Suprapubic skin (tissue), 4 donors: ENCODE measurements at regions not wholly inside any gene's neighbourhood (a gene's known extent, or its start where the extent isn't known, plus 50 kb on each side); places are given as distances from the start of the nearest gene placed in this dataset.

Source experiments
- DNase-seq, 2 donors: peaks; one replicate each; pipeline ENCODE4 v3.0.0-alpha.2; 2019; ENCODE audit warnings: low spot score in 2 of 2
- H3K27ac ChIP-seq: fragments of 200-600 bp; sonication (generic); one replicate; pipeline ENCODE4 v1.5.1; 2019
- H3K27me3 ChIP-seq: fragments of 200-600 bp; sonication (generic); one replicate; pipeline ENCODE4 v1.5.1; 2019
- H3K36me3 ChIP-seq: fragments of 200-600 bp; sonication (generic); one replicate; pipeline ENCODE4 v1.5.1; 2019
- H3K4me1 ChIP-seq: fragments of 200-600 bp; sonication (generic); one replicate; pipeline ENCODE4 v1.5.1; 2019
- H3K4me3 ChIP-seq: fragments of 200-600 bp; sonication (generic); one replicate; pipeline ENCODE4 v1.5.1; 2019; ENCODE audit warnings: mild to moderate bottlenecking
- H3K9me3 ChIP-seq: fragments of 200-600 bp; sonication (generic); one replicate; pipeline ENCODE4 v1.5.1; 2019
- EP300 ChIP-seq: sonication (generic); formaldehyde crosslinking; IDR thresholded peaks from one replicate; pipeline ENCODE4 v1.6.1; 2017; ENCODE audit warnings: antibody characterized with exemption
- POLR2A ChIP-seq, 2 donors: fragments of 450-650 bp; IDR thresholded peaks; one replicate each; pipeline ENCODE4 v1.6.1; 2017; ENCODE audit warnings: antibody characterized with exemption in 2 of 2, mild to moderate bottlenecking in 2 of 2, moderate library complexity in 2 of 2
- POLR2AphosphoS5 ChIP-seq, 3 donors: sonication (generic); formaldehyde crosslinking; IDR thresholded peaks; one replicate each; pipeline ENCODE4 v1.6.1; 2017; ENCODE audit warnings: antibody characterized with exemption in 3 of 3
- WGBS: methylation state at CpG from one replicate; pipeline ENCODE4 v1.1.5; 2018; 5-methylcytosine and 5-hydroxymethylcytosine counted together
- TF ChIP-seq, protein P1 (sequence below), 2 donors: fragments of 200-600 bp in 1 of 2; fragments of 450-650 bp in 1 of 2; sonication (generic) in 1 of 2; IDR thresholded peaks; one replicate each; pipeline ENCODE4 v1.5.1; 2016 to 2019; ENCODE audit warnings: antibody characterized with exemption in 2 of 2, mild to moderate bottlenecking in 1 of 2, moderate library complexity in 1 of 2

- TF ChIP-seq POLR2AphosphoS5 (IDR thresholded peaks at IDR 0.05) (no peak), POLR2A (IDR thresholded peaks at IDR 0.05) (no peak), EP300 (no peak)
- TF ChIP-seq, protein P1, sequence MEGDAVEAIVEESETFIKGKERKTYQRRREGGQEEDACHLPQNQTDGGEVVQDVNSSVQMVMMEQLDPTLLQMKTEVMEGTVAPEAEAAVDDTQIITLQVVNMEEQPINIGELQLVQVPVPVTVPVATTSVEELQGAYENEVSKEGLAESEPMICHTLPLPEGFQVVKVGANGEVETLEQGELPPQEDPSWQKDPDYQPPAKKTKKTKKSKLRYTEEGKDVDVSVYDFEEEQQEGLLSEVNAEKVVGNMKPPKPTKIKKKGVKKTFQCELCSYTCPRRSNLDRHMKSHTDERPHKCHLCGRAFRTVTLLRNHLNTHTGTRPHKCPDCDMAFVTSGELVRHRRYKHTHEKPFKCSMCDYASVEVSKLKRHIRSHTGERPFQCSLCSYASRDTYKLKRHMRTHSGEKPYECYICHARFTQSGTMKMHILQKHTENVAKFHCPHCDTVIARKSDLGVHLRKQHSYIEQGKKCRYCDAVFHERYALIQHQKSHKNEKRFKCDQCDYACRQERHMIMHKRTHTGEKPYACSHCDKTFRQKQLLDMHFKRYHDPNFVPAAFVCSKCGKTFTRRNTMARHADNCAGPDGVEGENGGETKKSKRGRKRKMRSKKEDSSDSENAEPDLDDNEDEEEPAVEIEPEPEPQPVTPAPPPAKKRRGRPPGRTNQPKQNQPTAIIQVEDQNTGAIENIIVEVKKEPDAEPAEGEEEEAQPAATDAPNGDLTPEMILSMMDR (IDR thresholded peaks at IDR 0.05): no peak
- H3K27ac ChIP-seq: no peak overlapping the region
- H3K4me1 ChIP-seq: no peaks in the 10 kb centered on the region
- no peaks in the 10 kb centered on the region for H3K36me3 ChIP-seq
- H3K27me3 ChIP-seq: no peaks in the 10 kb centered on the region
- DNase-seq: no peak
- no peak overlapping the region for H3K4me3 ChIP-seq
- H3K9me3 ChIP-seq: no peaks in the 10 kb centered on the region
- 49% methylated on average over 2 of the region's 2 CpGs for WGBS
These were observed 480.3 kb downstream of the NXPH1 start for GRCh38 chr7:8913682-8914081.

GRCh38 chr7:8921807-8922206 lies 488.4 kb downstream of the NXPH1 start:
- Histone ChIP-seq H3K27me3 (no peaks in the 10 kb centered on the region), H3K36me3 (no peaks in the 10 kb centered on the region), H3K4me1 (no peaks in the 10 kb centered on the region), H3K4me3 (no peak overlapping the region), H3K27ac (no peak overlapping the region), H3K9me3 (no peaks in the 10 kb centered on the region)
- WGBS: 25% methylated on average over 1 of the region's 1 CpG
- no peak for TF ChIP-seq POLR2AphosphoS5 (IDR thresholded peaks at IDR 0.05)
- TF ChIP-seq EP300: no peak
- TF ChIP-seq, protein P1 (IDR thresholded peaks at IDR 0.05): no peak
- TF ChIP-seq POLR2A (IDR thresholded peaks at IDR 0.05): no peak
- DNase-seq: no peak

DNA sequence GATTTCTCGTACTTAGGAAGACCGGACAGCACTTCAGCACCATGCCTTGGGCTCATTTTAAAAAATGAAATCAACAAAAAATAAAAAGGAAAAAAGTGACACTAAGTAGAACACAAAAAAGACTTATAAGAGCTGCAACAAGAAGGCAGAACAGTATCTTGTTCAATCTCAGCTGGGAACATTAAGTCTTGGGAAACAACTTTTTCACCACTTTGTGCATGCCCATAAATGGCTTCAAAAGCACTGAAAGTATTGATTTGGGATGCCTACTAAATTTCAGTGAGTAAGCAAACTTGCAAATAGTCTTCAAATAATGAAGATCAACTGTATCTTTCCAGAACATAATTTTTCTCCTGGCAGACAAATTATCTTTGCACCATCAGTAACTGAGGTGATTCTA lies 489.3 kb downstream of the NXPH1 start:
- no peak for DNase-seq
- TF ChIP-seq POLR2AphosphoS5 (IDR thresholded peaks at IDR 0.05) (no peak), EP300 (no peak), POLR2A (IDR thresholded peaks at IDR 0.05) (no peak)
- TF ChIP-seq, protein P1 (IDR thresholded peaks at IDR 0.05): no peak
- no peaks in the 10 kb centered on the region for H3K4me1 ChIP-seq
- H3K36me3 ChIP-seq: no peaks in the 10 kb centered on the region
- no peak overlapping the region for H3K27ac ChIP-seq
- no peaks in the 10 kb centered on the region for H3K27me3 ChIP-seq
- H3K9me3 ChIP-seq: no peaks in the 10 kb centered on the region
- H3K4me3 ChIP-seq: no peak overlapping the region
- WGBS: 92% methylated on average over 2 of the region's 2 CpGs

GRCh38 chr7:8923164-8923806 lies 489.9 kb downstream of the NXPH1 start:
- TF ChIP-seq POLR2A (IDR thresholded peaks at IDR 0.05) (no peak), POLR2AphosphoS5 (IDR thresholded peaks at IDR 0.05) (no peak), EP300 (no peak)
- TF ChIP-seq, protein P1 (IDR thresholded peaks at IDR 0.05): no peak
- no peaks in the 10 kb centered on the region for H3K27me3 ChIP-seq

DNA sequence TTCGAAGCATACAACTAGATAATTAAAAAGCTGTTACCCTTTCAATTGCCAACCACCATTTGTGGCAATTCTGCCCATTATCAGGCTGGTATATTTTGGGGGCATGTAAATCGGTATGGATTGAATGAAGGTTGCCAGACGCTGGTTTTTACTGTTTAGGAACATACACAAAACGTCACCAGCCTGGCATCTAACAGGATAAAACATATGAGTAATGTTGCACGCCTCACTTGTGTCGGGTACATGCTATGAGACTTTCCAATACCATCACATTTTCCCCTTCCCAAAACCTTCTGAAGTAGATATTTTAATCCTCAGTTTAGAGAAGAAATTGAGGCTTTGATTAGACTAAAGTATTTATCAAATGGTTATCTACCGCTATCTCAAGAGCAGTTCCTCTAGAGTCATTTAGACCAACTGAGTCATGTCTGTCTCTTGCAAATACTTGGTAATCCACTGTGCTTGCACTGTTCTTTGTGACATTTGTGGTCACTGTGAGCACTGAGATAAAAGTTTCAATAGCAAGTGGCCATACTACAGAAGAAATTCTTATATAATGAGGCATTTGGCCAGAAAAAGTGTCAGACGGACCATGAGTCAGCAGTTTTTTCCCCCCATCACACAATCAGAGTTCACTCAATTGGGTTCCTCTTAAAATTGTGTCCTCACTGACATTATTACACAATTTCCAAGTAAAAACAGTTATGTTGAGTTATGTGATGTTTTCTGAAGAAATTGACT lies 498.7 kb downstream of the NXPH1 start:
- WGBS: 78% methylated on average over 8 of the region's 8 CpGs
- peaks cover 3% of the 10 kb centered on the region for H3K9me3 ChIP-seq
- H3K36me3 ChIP-seq: no peaks in the 10 kb centered on the region
- no peak for DNase-seq
- H3K4me1 ChIP-seq: no peaks in the 10 kb centered on the region
- no peak overlapping the region for H3K27ac ChIP-seq
- no peak overlapping the region for H3K4me3 ChIP-seq
- no peaks in the 10 kb centered on the region for H3K27me3 ChIP-seq
- TF ChIP-seq POLR2A (IDR thresholded peaks at IDR 0.05): no peak
- TF ChIP-seq EP300: no peak
- TF ChIP-seq POLR2AphosphoS5 (IDR thresholded peaks at IDR 0.05): no peak
- TF ChIP-seq, protein P1 (IDR thresholded peaks at IDR 0.05): no peak

More at GRCh38 chr7:8923164-8923806, 489.9 kb downstream of the NXPH1 start:
- no peaks in the 10 kb centered on the region for H3K9me3 ChIP-seq
- no peak overlapping the region for H3K4me3 ChIP-seq
- DNase-seq: no peak
- no peak overlapping the region for H3K27ac ChIP-seq
- H3K4me1 ChIP-seq: no peaks in the 10 kb centered on the region
- no peaks in the 10 kb centered on the region for H3K36me3 ChIP-seq
- WGBS: 51% methylated on average over 2 of the region's 2 CpGs
